Type B pancreatic cell (in vitro differentiated cells): ENCODE measurements at regions not wholly inside any gene's neighbourhood (a gene's known extent, or its start where the extent isn't known, plus 50 kb on each side); places are given as distances from the start of the nearest gene placed in this dataset.
A peak's percentile ranks its signal among the peaks of the same experiment; 100 is the strongest.

Experiments
- DNase-seq: peaks from one replicate; pipeline ENCODE4 v3.0.0; 2021; ENCODE audit warnings: mixed read lengths; ENCODE audit not compliant: unreplicated experiment; ENCODE audit errors: extremely low spot score
- H3K27ac Mint-ChIP-seq: 2 replicates; pipeline ENCODE4 v1.8.0; 2021; ENCODE audit warnings: mild to moderate bottlenecking, mixed read lengths
- H3K27me3 Mint-ChIP-seq: 2 replicates; pipeline ENCODE4 v1.8.0; 2021; ENCODE audit warnings: mixed read lengths
- H3K36me3 Mint-ChIP-seq: 2 replicates; pipeline ENCODE4 v1.8.0; 2021; ENCODE audit warnings: mixed read lengths
- H3K4me1 Mint-ChIP-seq: one replicate; pipeline ENCODE4 v1.8.0; 2021; ENCODE audit warnings: mixed read lengths; ENCODE audit not compliant: unreplicated experiment
- H3K4me3 Mint-ChIP-seq: 2 replicates; pipeline ENCODE4 v1.8.0; 2021; ENCODE audit warnings: mild to moderate bottlenecking, mixed read lengths
- H3K9me3 Mint-ChIP-seq: 2 replicates; pipeline ENCODE4 v1.8.0; 2021; ENCODE audit warnings: mixed read lengths
- CTCF ChIP-seq: fragments of 200-600 bp; sonication (generic); conservative IDR thresholded peaks from 2 replicates; pipeline ENCODE4 v1.5.0; 2021; ENCODE audit warnings: antibody characterized with exemption, mild to moderate bottlenecking

DNA sequence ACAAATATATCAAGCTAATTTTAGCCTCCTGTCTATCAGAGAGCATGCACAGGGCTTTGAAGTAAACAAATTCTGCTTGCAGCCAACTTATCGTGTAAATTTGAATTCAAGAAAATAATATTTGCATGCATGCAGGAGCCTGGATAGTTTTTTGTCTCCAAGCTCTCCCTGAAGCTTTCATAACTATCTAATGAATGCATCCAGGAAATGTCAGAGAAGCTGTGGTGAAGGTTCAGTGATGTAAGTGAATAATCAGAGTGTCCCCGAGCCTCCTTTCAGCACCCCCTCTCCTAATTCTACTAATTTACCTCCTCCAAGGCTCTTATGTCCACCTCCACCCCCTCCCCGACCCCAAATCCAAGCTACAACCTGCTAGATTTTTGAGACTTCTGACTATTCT lies 172.0 kb upstream of the ZNF32 start:
- Mint-ChIP-seq H3K27ac (no peak overlapping the region), H3K4me3 (no peak overlapping the region), H3K9me3 (no peaks in the 10 kb centered on the region), H3K4me1 (peaks cover 22% of the 10 kb centered on the region), H3K27me3 (no peaks in the 10 kb centered on the region), H3K36me3 (no peaks in the 10 kb centered on the region)
- TF ChIP-seq CTCF = no peak
- DNase-seq = no peak

DNA sequence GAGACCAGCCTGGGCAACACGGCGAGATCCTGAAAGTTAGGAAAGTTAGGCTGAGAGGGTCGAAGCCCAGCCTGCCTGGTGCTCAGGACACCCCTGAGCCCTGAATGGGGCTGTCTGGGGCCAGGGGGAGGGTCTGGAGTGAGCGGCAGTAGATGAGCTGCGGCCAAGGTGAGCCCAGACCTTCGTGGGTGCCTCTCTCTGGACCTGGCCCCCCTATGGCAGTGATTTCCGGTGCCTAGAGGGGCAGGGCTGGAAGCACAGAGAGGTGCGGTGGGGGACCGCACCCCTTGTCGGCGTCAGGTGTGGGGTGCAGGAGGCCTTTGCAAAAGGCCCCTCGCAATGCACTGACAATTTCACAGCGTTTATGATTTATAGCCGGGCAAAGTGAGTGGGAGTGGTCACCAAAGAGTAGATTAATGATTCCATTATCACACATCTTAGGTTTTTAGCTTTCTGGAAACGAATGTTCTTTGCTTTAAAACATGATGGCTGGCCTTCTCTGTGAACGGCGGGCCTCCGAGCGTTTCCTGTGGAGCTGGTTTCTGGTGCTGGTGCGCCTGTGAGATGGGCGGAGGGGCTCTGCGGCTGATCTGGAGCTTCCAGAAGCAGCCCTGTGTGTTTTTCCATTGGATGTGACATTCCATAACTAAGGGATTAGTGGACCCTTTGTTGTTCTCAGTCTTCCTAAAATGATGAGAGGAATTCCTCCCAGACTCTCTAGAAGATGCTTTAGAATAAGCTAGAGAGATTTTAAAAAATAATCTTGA lies 171.0 kb upstream of the ZNF32 start:
- no peak for TF ChIP-seq CTCF
- H3K36me3 Mint-ChIP-seq = no peaks in the 10 kb centered on the region
- H3K27me3 Mint-ChIP-seq = no peaks in the 10 kb centered on the region
- no peak for DNase-seq
- peaks cover 22% of the 10 kb centered on the region for H3K4me1 Mint-ChIP-seq
- no peak overlapping the region for H3K4me3 Mint-ChIP-seq
- H3K9me3 Mint-ChIP-seq = no peaks in the 10 kb centered on the region
- H3K27ac Mint-ChIP-seq = no peak overlapping the region

DNA sequence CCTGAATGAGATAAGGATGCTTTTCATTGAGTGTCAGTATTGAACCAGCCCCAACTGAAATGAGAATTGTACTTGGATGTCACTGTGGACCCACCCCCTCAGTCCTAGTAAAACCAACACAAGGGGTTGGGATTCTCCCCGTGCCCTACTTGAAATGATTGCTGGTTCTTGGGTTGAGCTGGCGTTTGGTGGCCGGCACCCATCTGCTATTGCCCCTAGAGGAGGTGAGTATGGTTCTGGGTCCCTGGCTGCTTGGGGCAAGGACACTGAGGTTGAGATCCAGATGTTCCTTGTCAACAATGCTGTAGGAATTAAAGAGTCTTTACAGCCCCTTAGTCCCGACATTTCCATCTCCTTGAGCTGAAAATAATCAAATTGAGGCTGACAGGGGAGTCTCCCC lies 170.0 kb upstream of the ZNF32 start:
- no peaks in the 10 kb centered on the region for H3K36me3 Mint-ChIP-seq
- no peaks in the 10 kb centered on the region for H3K27me3 Mint-ChIP-seq
- no peaks in the 10 kb centered on the region for H3K9me3 Mint-ChIP-seq
- H3K4me3 Mint-ChIP-seq = no peak overlapping the region
- no peak for TF ChIP-seq CTCF
- peaks cover 22% of the 10 kb centered on the region for H3K4me1 Mint-ChIP-seq
- H3K27ac Mint-ChIP-seq = no peak overlapping the region
- no peak for DNase-seq

DNA sequence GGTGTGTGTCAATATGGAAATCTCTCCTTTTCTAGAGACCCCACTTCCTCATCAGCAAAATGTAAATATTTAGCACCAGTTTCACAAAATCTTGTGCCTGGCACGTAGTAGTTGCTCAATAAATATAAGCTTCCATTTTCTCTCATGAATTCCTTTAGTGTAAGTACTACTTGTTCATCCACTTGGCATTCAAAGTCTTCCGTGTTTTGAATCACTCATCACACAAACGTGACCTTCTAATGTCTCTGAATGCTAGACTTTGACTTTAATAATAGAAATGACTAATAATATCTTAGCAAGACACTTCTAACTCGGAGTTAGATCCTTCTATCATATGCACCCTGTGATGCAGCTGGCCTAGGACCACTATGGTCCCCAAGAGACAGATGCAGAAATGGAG lies 168.7 kb upstream of the ZNF32 start:
- no peak for TF ChIP-seq CTCF
- DNase-seq = no peak
- no peaks in the 10 kb centered on the region for H3K9me3 Mint-ChIP-seq
- H3K36me3 Mint-ChIP-seq = no peaks in the 10 kb centered on the region
- no peak overlapping the region for H3K4me3 Mint-ChIP-seq
- H3K27me3 Mint-ChIP-seq = no peaks in the 10 kb centered on the region
- H3K27ac Mint-ChIP-seq = no peak overlapping the region
- H3K4me1 Mint-ChIP-seq = peaks cover 13% of the 10 kb centered on the region

DNA sequence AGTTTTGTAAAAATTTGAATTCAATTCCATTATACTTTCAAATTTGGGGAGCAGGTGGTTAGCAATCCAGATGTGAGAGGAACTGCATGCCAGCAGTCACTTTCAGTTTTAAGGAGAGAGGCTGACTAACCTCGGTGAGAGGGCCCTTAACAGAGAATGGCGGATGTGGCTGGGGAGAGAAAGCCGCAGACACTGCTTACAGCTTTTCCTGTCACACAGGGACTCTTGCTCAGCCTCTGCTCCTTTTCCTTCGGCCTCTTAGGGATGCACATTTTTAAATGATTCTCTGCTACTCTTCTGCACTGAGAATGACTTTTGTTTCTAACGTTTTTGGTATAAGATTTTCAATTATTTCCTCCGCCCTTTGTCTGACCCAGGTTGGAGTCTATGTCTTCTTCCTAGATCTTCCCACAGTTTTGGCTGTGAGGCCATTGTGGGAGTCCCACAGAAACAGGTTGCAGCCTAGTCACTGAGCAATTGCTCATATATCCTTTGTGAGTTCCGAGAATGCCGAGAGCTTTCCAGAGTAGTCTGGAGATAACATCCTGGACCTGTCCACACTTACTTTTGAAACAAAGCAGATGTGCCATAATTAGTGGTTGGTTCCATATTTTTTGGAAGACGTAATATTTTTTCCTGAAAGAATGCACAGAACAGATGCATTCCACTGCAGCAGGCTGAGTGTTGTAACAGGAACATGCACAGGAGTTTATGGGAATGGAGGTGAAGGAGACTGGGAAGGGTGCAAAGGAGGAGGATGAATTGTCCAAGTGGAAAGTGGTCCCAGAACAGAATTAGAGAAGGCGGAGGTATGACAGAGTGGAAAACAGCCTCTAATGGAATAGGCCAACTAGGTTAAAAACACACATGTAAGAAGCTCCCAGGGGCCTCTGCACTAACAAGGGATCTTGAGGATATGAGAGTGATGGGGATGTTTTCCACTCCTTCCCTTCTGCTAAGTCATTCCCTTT lies 168.0 kb upstream of the ZNF32 start:
- H3K4me1 Mint-ChIP-seq = peaks cover 19% of the 10 kb centered on the region
- peak overlapping the region; percentile 14 for H3K27ac Mint-ChIP-seq
- no peaks in the 10 kb centered on the region for H3K27me3 Mint-ChIP-seq
- no peak for DNase-seq
- H3K9me3 Mint-ChIP-seq = no peaks in the 10 kb centered on the region
- no peak overlapping the region for H3K4me3 Mint-ChIP-seq
- H3K36me3 Mint-ChIP-seq = no peaks in the 10 kb centered on the region
- no peak for TF ChIP-seq CTCF
